ENCODE measurements at regions not wholly inside any gene's neighbourhood (a gene's known extent, or its start where the extent isn't known, plus 50 kb on each side); places are given as distances from the start of the nearest gene placed in this dataset.
"Not testable (repeated sequence)": the region's sequence is repeated elsewhere in the genome, so short reads cannot be mapped to it uniquely, and the experiment has no call there.

DNA sequence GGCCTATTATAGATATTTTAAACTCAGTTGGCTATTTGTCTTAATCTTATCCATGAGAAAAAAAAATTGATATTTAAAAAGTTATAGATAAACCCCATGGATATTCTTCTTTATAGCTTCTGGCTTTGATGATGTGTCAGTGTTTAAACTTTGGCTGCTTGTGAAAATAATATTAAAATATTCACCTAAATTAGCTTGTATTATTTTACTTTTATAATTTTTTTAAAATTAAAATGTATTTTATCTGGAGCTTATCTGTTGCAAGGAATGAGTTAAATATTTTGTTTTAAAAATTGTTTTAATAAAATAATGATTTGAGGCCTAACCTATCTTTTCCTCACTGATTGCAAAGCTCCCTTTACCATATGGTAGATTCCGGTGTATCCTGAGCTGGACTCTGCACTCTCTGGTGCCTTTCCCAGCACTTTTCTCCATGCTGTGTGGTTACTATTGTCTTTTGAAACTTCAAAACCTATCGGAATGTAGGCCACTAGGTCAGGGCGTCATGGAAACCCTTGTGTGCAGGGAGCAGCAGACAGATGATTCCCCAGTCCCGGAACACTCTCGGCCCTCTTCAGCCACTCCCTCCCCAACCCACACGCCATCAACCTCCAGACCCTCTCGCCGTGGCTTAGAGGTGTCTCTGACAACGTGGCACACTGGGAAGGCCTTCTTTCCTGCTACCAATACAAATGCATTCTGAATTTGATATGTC lies 252.3 kb upstream of the ATP10A start:
- no peak for DNase-seq

DNA sequence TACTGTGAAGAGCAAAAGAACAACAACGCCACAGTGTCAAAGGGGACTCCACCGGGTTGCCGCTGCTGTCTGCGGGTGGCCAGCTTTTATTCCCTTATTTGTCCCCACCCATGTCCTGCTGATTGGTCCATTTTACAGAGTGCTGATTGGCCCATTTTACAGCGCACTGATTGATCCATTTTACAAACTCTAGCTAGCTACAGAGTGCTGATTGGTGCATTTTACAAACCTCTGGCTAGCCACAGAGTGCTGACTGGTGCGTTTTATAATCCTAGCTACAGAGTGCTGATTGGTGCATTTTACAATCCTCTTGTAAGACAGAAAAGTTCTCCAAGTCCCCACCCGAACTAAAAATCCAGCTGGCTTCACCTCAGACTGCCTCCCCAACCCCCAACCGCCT lies 251.0 kb upstream of the ATP10A start:
- DNase-seq: not testable (repeated sequence)

DNA sequence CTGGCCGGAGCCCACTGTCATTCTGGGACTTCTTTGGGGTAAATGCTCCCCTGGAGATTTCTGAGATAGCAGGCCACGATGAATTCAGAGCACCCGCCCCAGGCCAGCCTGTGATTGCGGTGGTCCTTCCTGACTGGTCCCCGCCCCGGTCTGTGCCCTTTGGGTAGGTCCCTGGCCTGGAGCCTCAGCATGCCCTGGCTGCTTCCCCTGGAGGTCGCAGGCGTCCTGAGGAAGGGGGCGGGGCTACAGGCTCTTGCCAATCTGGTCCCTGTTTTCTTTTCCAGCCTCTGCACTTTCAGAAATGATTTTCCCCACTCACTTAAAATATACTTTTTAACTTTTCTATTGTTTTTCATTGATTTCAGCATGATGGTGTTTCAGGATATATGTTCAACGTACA lies 250.2 kb upstream of the ATP10A start:
- DNase-seq: no peak

DNA sequence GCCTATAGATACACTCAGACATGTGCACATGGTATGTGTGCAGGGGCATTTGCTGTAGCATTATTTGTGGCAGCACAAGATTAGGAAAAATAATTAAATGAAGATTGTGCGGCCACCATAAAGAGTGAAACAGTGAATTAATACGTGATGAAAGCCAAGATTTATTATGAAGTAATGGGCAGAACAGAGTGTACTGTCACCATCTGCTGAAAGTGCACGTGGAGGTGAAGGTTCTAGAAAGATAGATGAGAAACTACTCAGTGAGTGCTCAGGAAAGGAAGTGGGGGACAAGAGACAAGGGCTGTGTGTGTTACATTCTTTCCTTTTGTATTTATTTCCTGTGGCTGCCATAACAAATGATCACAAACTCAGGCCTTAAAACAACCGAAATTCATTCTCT lies 246.1 kb upstream of the ATP10A start:
- no peak for DNase-seq

DNA sequence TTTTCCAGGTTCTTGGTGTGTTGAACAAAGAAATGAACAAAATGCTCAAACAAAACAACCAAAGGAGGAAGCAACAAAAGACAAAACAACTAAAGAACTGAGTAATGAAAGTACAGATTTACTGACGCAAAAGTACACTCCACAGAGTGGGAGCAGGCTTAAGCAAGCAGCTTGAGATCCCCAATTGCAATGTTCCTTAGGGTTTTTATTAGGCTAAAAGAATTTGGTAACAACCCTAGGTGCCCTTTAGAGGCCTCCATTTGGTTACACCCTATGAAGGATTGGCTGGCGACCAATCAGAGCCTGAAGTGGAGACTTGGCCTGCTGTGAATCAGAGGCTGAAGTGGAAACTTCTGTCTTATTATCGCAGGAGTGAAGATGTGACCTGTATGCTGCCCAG lies 243.4 kb upstream of the ATP10A start:
- no peak for DNase-seq

DNA sequence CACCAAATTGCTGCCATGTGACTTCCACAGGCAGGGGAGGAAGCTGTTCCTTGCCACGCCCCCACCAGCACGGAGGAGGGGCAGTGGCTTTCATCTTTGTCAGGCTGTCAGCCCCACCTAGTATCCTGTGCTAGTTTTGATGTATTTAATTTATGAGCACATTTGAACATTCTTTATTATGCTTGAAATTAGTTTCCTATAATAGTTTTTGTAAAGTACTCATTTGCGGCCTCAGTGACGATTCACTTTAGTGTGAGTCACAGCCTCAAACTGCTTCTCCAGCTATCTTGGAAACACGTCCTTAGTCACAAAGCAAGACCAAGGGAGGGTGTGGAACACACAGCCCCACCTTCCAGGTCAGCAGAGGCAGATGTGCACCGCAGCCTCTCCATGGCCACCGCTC lies 239.9 kb upstream of the ATP10A start:
- DNase-seq: no peak

DNA sequence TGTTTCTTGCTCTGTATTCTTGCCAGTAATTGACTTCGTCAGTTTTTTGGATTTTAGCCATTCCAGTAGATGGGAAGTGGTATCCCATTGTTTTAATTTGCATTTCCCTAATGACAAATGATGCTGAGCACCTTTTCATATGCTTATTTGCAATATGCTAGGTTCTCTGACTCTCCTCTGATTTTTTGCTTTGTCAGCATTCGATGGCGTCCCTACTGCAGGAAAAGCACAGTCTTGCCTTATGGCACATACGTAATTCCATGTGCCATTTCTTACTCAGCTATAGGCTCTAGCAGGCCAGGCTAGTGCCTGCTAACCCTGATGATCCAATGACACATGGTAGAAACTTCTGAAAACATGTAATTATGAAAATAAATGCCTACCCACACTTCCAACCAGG lies 239.2 kb upstream of the ATP10A start:
- no peak for DNase-seq

DNA sequence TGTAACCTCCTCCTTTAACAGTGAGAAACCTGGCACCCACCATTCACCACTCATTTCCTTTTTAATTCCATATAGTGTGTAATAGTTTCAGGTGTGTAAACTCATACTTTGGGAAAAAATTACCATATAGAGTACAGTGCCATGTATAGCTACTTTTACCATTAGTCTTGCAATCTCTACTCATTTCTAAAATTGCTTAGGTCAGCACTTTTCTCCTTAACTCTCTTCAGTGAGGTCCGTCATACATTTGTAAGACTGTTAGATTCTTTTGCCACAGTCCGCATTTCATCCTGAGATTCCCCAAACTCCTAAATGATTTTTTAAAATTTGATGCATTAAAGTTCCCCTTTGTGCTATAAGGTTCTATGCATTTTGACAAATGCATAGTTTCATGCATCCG lies 238.3 kb upstream of the ATP10A start:
- no peak for DNase-seq

DNA sequence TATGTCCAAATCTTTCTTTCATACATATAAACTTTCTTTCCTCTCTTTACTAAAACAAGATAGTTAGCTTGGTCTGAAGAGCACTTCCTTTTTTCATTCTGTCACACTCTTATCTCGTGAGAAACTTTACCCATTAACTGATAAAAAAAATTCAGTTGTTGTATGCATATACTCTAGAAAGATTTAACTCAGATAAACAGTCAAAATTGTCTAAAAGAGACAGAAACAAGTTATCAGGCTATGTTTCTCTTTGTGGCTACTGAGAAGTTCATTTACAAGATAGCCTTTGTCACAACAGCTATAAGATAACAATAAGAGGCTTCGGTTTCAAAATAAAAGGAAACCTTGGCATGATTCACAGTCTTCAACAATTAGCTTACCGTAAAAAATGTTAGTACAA lies 235.7 kb upstream of the ATP10A start:
- no peak for DNase-seq

DNA sequence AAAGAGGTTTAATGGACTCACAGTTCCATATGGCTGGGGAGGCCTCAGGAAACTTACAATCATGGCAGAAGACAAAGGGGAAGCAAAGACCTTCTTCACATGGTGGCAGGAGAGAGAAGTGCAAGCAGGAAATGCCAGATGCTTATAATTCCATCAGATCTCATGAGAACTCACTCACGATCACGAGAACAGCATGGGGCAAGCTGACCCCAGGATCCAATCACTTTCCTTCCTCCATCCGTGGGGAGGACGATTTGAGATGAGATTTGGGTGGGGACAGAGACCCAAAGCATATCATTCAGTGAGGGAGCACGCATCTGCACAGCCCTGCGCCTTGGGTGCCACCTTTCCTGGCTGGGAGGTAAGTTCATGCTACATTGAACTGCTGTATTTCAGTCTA lies 234.1 kb upstream of the ATP10A start:
- no peak for DNase-seq

DNA sequence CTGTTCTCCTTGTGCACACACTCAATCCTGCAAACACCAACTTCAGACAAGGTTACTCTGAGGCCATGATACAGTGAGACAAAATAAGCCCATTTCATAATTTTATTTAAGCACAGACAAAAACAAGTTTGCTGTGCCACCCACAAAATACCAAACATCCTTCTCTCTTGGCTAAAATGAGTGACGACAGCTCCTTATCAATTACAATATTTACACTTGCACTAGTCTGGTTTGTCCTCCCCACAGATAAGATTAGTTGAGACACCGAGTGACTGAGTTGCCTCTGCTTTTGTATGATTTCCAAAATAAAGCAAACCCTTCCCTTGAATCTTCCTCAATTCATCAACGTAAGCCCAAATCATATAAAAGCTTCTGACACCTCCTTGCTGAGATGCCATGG lies 233.5 kb upstream of the ATP10A start:
- no peak for DNase-seq

DNA sequence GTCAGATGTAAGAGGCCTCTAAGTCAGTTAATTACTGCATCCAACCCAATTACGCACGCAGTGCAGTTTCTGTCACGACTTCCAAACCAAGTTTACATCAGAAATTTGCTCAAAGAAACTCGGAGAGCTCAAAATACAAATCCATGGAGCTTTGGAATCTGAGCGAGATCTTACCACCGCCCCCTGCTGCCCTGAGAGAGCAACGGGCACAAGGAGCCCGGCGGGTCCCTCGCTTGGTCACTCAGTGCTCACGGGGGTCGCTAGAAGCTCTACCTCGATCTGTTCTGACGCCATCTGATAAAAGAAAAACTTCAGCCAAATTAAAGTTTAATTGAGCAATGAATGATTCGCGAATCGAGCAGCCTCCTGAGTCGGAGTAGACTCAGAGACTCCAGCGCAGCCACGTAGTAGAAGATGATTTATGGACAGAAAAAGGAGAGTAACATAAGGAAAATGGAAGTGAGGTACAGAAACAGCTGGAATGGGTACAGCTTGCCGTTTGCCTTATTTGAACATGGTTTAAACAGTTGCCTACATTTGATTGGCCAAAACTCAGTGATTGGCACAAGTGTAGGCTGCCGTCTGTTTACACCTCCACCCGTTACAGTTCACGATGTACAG lies 232.7 kb upstream of the ATP10A start:
- no peak for DNase-seq

DNA sequence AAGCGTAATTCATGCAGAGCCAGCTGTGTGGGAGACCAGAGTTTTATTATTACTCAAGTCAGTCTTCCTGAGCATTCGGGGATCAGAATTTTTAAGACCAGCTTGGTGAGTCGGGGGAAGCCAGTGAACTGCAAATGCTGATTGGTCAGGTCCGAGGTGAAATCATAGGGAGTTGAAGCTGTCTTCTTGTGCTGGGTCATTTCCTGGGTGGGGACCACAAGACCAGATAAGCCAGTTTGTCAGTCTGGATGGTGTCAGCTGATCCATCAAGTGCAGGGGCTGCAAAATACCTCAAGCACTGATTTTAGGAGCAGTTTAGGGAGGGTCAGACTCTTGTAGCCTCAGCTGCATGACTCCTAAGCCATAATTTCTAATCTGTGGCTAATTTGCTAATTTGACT lies 228.1 kb upstream of the ATP10A start:
- DNase-seq: no peak

DNA sequence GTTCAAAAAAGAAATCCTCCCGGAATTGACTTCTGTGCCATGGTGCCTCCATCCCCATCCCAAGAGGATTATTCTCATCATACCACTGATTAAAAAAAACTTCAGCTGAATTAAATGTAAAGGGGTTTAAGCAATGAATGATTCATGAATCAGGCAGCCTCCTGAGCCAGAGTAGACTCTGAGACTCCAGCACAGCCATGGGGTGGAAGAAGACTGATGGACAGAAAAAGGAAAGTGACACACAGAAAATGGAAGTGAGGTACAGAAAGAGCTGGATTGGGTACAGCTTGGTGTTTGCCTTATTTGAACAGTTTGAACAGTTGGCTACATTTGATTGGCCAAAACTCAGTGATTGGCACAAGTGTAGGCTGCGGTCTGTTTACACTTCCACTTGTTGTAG lies 224.8 kb upstream of the ATP10A start:
- no peak for DNase-seq

DNA sequence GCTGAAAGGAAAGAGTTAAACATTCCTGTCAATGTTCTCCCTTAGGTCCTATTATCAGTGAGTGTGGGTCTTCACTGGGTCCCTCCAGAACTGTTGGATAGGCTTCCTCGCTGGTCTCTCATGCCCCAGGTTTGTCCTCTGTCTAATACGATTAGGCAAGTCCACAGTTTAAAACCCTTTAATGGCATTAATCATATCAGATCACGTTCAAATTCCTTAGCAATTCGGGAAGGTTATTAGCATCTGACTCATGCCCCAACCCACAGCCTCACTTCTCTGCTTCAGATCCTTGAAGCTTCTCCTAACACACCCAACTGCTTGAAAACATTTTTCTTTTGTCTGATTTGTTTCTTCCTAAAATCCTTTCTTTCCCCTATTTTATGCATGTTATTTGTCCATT lies 224.3 kb upstream of the ATP10A start:
- peak; percentile 1 for DNase-seq

DNA sequence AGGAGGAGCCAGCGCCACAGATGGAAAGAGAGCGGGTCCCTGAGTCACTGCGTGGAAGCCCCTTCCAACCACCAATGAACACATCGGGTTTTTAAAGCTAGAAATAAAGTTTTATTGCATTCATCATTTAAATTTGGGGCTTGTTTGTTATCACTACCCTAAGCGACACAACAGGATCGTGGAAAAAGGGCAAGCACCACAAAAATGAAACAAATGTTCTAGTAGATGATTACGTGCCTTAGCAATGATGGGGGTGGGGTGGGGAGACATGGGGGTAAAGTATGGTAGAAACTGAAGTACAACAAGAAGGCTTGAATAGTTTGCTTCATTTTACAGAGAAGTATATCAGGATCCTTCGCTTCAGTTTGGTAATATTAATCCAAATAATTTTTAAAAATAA lies 221.6 kb upstream of the ATP10A start:
- no peak for DNase-seq

DNA sequence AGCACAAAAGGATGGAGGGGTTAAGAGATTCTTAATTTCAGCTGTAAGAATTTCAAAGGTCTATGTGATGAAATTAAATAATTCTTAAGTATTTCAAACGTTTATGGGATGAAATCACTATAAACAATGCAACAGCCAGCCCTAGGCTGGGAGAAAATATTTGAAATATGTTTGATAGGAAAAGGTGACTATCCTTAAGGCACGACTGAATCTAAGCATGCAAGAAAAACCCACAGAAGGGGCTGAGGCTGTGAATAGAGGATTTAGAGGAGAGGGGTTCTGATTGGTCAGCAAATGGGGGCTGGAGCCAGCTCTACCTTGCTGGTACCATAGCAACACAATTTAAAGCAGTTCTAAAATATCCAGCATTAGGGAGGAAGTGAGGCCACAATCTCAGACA lies 220.8 kb upstream of the ATP10A start:
- no peak for DNase-seq

DNA sequence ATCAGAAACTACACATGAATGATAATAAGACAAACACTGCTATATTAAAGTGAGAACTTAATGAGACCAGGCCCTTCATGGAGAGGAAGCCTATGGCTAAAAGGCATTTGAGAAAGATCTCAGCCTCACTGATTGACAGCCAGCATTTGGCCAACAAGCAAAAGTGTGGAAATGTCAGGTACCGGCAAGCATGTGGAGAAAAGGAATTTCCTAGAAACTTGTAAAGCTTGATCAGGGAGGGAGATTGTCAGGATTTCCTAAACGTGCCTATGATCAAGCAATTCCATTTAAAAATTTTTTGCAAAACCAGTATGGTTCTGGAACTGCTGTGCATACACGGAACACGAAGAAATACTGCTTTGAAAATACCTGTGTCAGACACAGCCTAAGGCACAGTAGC lies 220.3 kb upstream of the ATP10A start:
- DNase-seq: no peak

DNA sequence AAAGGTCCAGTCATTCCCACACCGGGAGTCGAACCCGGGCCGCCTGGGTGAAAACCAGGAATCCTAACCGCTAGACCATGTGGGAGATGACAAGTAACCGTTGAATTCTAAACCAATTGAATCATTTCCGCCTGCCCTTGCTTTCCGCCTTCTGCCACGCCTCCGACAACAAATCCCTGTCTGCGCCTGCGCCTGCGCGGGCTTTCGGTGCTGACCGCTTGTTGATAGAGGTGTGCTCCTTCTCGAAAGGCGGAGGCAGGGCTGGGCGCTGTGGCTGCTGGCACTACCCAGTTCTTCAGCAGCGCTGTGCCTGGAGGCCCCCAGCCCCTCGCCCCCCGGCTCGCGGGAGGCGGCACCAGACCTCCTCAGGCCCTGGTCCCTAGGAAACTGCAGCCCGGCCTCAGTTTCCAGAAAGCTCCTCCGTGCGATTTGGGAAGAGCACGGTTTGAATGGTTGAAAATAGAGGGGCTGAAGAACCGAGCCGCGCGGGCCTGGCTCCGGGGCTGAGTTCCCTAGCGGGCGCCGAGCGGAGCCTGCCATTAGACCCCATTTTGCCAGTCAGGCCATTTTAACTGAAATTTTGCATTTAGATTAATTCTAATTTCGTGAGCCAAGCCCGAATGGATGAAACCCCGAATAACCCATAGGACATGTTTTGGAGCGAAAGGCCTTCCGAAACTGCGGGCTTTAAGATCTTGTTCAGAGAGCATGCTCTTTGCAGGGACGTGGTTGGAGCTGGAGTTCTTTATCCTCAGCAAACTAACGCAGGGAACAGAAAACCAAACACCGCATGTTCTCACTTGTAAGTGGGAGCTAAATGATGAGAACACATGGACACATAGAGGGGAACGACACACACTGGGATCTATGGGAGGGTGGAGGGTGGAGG lies 219.3 kb upstream of the ATP10A start:
- peak; percentile 60 for DNase-seq

DNA sequence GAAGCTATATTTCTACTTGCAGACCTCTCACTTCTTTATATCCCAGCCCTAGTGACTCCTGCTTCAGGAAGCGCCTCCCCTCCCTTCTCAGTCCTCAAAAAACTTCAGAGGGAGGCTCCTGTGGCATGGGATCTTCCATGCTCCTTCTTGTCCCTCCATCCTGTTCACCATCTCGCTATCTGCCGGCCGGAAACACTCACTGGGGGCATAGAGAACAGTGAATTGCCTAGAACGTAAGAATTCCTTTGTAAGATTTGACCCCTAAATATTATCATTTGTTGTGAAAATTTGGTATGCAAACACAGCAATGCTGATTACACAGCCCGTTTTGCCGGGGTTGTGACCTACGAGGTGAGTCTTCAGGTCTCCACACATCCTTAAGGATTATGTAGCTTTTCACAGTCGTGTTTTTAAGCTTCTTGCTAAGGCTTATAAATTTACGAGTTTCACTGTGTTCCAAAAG lies 218.7 kb upstream of the ATP10A start:
- DNase-seq: no peak

DNA sequence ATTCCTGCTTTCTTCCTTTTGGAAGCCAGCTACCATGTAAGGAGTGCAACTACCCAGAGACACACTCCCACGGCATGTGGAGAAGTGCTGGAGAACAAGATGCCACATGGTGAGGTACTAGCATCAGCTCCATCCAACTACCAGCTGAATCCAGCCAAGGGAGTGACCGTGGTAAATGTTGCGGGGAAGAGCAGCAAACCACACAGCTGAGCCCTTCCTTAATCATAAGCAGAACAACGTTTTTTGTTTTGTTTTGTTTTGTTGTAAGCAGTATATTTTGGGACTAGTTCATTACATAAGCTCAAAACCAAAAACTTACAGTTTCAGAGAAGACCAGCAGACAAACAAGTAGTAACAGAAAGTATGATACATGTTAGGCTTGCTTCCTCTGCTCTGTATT lies 212.6 kb upstream of the ATP10A start:
- DNase-seq: no peak

DNA sequence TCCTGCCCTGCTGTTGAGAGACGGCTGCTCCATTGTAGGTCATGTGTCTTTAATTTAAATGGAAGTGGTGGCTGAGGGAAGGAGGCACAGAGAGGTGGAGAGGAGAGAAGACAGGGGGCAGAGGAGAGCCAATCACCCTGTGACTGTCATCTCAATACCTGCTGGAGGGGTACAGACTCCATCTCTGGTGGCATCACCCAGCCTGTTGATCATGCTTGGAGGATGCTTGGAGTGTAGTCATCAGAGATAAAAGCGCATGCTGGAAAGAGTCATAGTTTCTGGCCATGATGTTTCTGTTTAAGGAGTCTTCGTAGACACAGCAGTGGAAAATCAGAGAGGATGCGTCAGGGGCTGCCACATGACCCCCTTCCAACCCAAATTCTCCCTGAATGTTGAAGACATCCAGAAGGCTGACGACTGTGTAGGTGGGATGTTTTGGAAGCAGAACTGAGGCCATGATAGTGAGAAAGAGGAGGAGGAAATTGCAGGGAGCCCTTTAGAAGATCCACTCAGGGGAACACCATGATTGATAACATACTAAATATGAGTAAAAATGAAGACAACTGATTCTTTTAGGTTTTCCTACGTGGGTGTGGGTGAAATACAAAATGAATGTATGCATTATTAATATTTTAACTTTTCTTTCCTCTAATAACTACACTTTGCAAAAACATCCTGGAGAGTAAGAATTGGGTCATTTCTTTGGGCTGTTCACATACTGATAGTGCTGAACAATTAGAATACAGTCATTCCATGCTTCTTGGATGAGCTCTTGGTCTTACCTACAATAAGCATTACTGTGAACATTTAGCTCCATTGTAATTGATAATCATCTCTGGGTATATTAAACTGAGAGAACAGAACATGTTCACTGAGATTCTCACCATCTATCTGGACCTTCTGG lies 210.6 kb upstream of the ATP10A start:
- no peak for DNase-seq

DNA sequence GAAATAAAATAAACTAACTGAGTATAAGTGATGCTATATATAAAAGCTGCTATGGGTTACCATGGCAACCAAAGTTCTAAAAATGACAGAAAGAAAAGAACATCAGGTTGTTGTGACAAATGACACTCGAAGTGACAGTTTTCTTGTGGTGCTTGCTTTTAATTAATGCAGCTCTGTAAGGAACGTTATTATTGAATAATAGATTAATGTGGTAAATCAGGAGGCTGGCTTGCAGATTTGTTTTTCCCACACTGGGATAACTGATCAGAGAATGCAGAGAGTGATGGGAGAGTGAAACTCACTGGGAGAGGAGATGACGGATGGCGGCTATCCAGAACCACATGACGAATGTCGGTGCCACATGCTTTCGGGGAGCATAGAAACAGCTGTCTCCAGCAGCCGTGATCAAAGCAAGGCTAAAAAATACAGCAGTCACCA lies 207.0 kb upstream of the ATP10A start:
- no peak for DNase-seq

Data from NCI-H226 (cell line).